Stimulated activated CD8-positive, alpha-beta memory T cell treated with anti-CD3 and anti-CD28 coated beads, Interleukin-7, amount 100 ng/mL, for 48 hours (primary cell): ENCODE measurements at regions not wholly inside any gene's neighbourhood (a gene's known extent, or its start where the extent isn't known, plus 50 kb on each side); places are given as distances from the start of the nearest gene placed in this dataset.

Experiments used
- DNase-seq, 2 donors: peaks; one replicate each; pipeline ENCODE4 v3.0.0-alpha.2; 2020; ENCODE audit warnings: low read depth in 1 of 2; ENCODE audit errors: extremely low read depth in 1 of 2

DNA sequence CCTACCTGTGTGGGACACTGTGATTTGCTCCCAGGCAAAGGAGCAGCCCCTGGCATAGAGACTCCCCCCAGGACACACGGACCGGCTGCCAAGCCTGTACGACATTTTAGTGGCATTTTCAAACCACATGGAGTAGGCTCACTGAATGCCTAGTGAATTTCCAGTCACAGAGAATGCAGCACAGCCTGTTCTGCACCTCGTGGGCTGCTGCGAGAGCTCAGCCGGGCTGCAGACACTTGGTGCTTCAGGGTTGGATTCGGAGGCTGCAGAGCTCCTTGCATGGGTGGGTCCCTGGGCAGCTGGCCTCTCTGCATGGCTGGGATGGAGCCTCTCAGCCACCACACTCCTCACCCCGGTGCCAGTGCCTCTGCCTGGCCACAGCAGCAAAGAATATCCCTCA is 51.2 kb upstream of the HNF1B start:
- no peak for DNase-seq
